Astrocyte (in vitro differentiated cells and primary cell): ENCODE measurements at regions not wholly inside any gene's neighbourhood (a gene's known extent, or its start where the extent isn't known, plus 50 kb on each side); places are given as distances from the start of the nearest gene placed in this dataset.

Source experiments
- DNase-seq: peaks from one replicate; pipeline ENCODE4 v3.0.0-alpha.2; 2010; ENCODE audit warnings: low read depth
- FAIRE-seq: peaks from 2 replicates; lab custom pipeline; 2011; peaks lifted over from hg19 to GRCh38; lab: Jason Lieb, UNC
- H2AFZ ChIP-seq: 2 replicates; pipeline ENCODE4 v1.6.0; 2012; ENCODE audit warnings: low read depth, low read length, inconsistent platforms
- H3K27ac ChIP-seq: 2 replicates; pipeline ENCODE4 v1.5.1; 2011; ENCODE audit warnings: low read depth, low read length, inconsistent platforms
- H3K27me3 ChIP-seq: 2 replicates; pipeline ENCODE4 v1.6.0; 2011; ENCODE audit warnings: low read length, inconsistent platforms; ENCODE audit not compliant: insufficient read depth
- H3K36me3 ChIP-seq: 2 replicates; pipeline ENCODE4 v1.5.1; 2011; ENCODE audit warnings: low read length, inconsistent platforms; ENCODE audit not compliant: insufficient read depth
- H3K4me1 ChIP-seq: 2 replicates; pipeline ENCODE4 v1.5.1; 2011; ENCODE audit warnings: low read length, inconsistent platforms; ENCODE audit not compliant: insufficient read depth
- H3K4me2 ChIP-seq: 2 replicates; pipeline ENCODE4 v1.6.0; 2012; ENCODE audit warnings: low read length, inconsistent platforms
- H3K4me3 ChIP-seq: 2 replicates; pipeline ENCODE4 v1.5.1; 2011; ENCODE audit warnings: low read depth, mild to moderate bottlenecking, low read length, inconsistent platforms; ENCODE audit not compliant: insufficient read depth
- H3K79me2 ChIP-seq: 2 replicates; pipeline ENCODE4 v1.6.0; 2012; ENCODE audit warnings: mild to moderate bottlenecking, low read length, inconsistent platforms; ENCODE audit not compliant: insufficient read depth
- H3K9ac ChIP-seq: 2 replicates; pipeline ENCODE4 v1.6.0; 2012; ENCODE audit warnings: mild to moderate bottlenecking, low read length, inconsistent platforms
- H3K9me3 ChIP-seq: 2 replicates; pipeline ENCODE4 v1.5.1; 2012; ENCODE audit warnings: low read depth, mild to moderate bottlenecking, low read length, inconsistent platforms; ENCODE audit not compliant: insufficient read depth
- H4K20me1 ChIP-seq: 2 replicates; pipeline ENCODE4 v1.6.0; 2012; ENCODE audit warnings: low read length, inconsistent platforms; ENCODE audit not compliant: insufficient read depth
- H3K27ac Mint-ChIP-seq: one replicate; pipeline ENCODE4 v1.8.0; 2021; ENCODE audit warnings: mild to moderate bottlenecking, mixed read lengths; ENCODE audit not compliant: unreplicated experiment
- H3K27me3 Mint-ChIP-seq: one replicate; pipeline ENCODE4 v1.8.0; 2021; ENCODE audit warnings: low read depth, mixed read lengths; ENCODE audit not compliant: unreplicated experiment
- H3K36me3 Mint-ChIP-seq: one replicate; pipeline ENCODE4 v1.8.0; 2021; ENCODE audit warnings: low read depth, mixed read lengths; ENCODE audit not compliant: unreplicated experiment
- H3K4me1 Mint-ChIP-seq: one replicate; pipeline ENCODE4 v1.8.0; 2021; ENCODE audit warnings: low read depth, mixed read lengths; ENCODE audit not compliant: unreplicated experiment
- H3K4me3 Mint-ChIP-seq: one replicate; pipeline ENCODE4 v1.8.0; 2021; ENCODE audit warnings: mild to moderate bottlenecking, moderate library complexity, mixed read lengths; ENCODE audit not compliant: unreplicated experiment
- H3K9me3 Mint-ChIP-seq: one replicate; pipeline ENCODE4 v1.8.0; 2021; ENCODE audit warnings: mild to moderate bottlenecking, mixed read lengths; ENCODE audit not compliant: unreplicated experiment
- CTCF ChIP-seq: IDR thresholded peaks from 2 replicates; pipeline ENCODE4 v1.5.1; 2011; ENCODE audit warnings: low read depth, mild to moderate bottlenecking, inconsistent platforms, low read length, moderate library complexity; ENCODE audit not compliant: insufficient read depth
- EZH2 ChIP-seq: IDR thresholded peaks from 2 replicates; pipeline ENCODE4 v1.6.1; 2012; ENCODE audit warnings: mild to moderate bottlenecking, low read length, inconsistent platforms; ENCODE audit not compliant: insufficient read depth

GRCh38 chr17:70373369-70373768 lies 204.0 kb downstream of the KCNJ2 start:
- Mint-ChIP-seq H3K36me3 (no peaks in the 10 kb centered on the region), H3K4me1 (peaks cover 18% of the 10 kb centered on the region), H3K9me3 (no peaks in the 10 kb centered on the region), H3K27me3 (no peaks in the 10 kb centered on the region), H3K4me3 (no peak overlapping the region), H3K27ac (no peak overlapping the region)
- H3K27me3 ChIP-seq, result no peaks in the 10 kb centered on the region
- TF ChIP-seq EZH2 (no peak), CTCF (no peak)
- no peak overlapping the region for H3K4me3 ChIP-seq
- H3K27ac ChIP-seq, result no peak overlapping the region
- H3K9me3 ChIP-seq, result no peaks in the 10 kb centered on the region
- H4K20me1 ChIP-seq, result no peaks in the 10 kb centered on the region
- H3K79me2 ChIP-seq, result no peaks in the 10 kb centered on the region
- H2AFZ ChIP-seq, result no peak overlapping the region
- DNase-seq, result no peak
- no peaks in the 10 kb centered on the region for H3K36me3 ChIP-seq
- H3K9ac ChIP-seq, result no peak overlapping the region
- FAIRE-seq, result no peak
- no peak overlapping the region for H3K4me2 ChIP-seq
- peaks cover 4% of the 10 kb centered on the region for H3K4me1 ChIP-seq

DNA sequence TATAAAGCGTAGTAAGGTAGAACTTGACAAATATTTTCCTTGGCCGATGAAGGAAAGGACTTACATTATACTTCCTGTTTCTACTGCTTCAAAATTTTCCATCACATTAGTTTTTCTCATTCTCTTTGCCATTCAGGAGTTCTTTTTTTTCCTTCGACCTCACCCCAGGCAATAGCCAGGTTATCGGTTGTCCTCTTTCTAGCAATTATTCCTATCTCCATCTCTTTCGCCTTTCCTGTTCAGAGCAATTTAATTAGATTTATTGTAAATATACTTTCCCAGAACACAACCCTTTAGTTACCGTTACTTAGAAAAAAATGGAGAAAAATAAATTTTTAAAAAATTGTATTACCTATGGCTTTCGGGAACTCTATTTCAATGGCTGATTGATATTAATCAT lies 205.2 kb downstream of the KCNJ2 start:
- DNase-seq (no peak), FAIRE-seq (no peak)
- Mint-ChIP-seq H3K36me3 (no peaks in the 10 kb centered on the region), H3K4me3 (no peak overlapping the region), H3K4me1 (peaks cover 10% of the 10 kb centered on the region), H3K27me3 (no peaks in the 10 kb centered on the region), H3K9me3 (no peaks in the 10 kb centered on the region), H3K27ac (no peak overlapping the region)
- TF ChIP-seq CTCF (no peak), EZH2 (no peak)
- H3K36me3 ChIP-seq, result no peaks in the 10 kb centered on the region
- no peaks in the 10 kb centered on the region for H3K9me3 ChIP-seq
- H3K4me1 ChIP-seq, result peaks cover 1% of the 10 kb centered on the region
- H4K20me1 ChIP-seq, result no peaks in the 10 kb centered on the region
- no peak overlapping the region for H3K4me3 ChIP-seq
- H3K4me2 ChIP-seq, result no peak overlapping the region
- H3K79me2 ChIP-seq, result no peaks in the 10 kb centered on the region
- no peak overlapping the region for H2AFZ ChIP-seq
- H3K27ac ChIP-seq, result no peak overlapping the region
- H3K9ac ChIP-seq, result no peak overlapping the region
- no peaks in the 10 kb centered on the region for H3K27me3 ChIP-seq

DNA sequence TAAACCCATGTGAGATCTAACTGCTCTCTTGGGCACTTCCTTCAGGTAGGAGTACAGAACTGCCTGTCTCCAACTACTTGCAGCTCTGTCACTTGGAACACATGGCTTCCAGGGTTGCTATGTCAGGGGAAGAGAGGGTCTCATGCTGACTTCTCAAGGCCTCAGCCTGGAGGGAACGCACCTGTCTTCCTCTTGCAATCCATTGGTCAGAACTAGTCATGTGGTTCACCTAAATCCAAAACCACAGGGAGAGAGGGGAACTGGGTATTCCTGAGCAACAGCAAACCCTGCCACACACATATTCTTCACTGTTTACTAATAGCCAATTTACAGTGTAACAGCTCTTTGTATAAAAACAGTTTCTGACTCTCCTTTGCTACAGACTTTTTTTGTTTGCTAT lies 206.1 kb downstream of the KCNJ2 start:
- H3K4me3 ChIP-seq, result no peak overlapping the region
- no peak overlapping the region for H3K4me2 ChIP-seq
- no peaks in the 10 kb centered on the region for H3K36me3 Mint-ChIP-seq
- FAIRE-seq, result no peak
- no peaks in the 10 kb centered on the region for H3K79me2 ChIP-seq
- no peak for DNase-seq
- no peaks in the 10 kb centered on the region for H3K9me3 ChIP-seq
- TF ChIP-seq EZH2, result no peak
- TF ChIP-seq CTCF, result no peak
- no peaks in the 10 kb centered on the region for H3K9me3 Mint-ChIP-seq
- H3K27ac Mint-ChIP-seq, result no peak overlapping the region
- no peak overlapping the region for H3K9ac ChIP-seq
- no peaks in the 10 kb centered on the region for H3K4me1 ChIP-seq
- no peak overlapping the region for H2AFZ ChIP-seq
- no peaks in the 10 kb centered on the region for H3K27me3 Mint-ChIP-seq
- H4K20me1 ChIP-seq, result no peaks in the 10 kb centered on the region
- no peak overlapping the region for H3K27ac ChIP-seq
- H3K27me3 ChIP-seq, result no peaks in the 10 kb centered on the region
- peaks cover 2% of the 10 kb centered on the region for H3K4me1 Mint-ChIP-seq
- H3K36me3 ChIP-seq, result no peaks in the 10 kb centered on the region
- H3K4me3 Mint-ChIP-seq, result no peak overlapping the region
